ENCODE measurements at regions not wholly inside any gene's neighbourhood (a gene's known extent, or its start where the extent isn't known, plus 50 kb on each side); places are given as distances from the start of the nearest gene placed in this dataset.
"Not testable (repeated sequence)": the region's sequence is repeated elsewhere in the genome, so short reads cannot be mapped to it uniquely, and the experiment has no call there.

- DNase-seq, result no peak
These were observed 134.6 kb upstream of the TRIM24 start for GRCh38 chr7:138325434-138325833.

DNA sequence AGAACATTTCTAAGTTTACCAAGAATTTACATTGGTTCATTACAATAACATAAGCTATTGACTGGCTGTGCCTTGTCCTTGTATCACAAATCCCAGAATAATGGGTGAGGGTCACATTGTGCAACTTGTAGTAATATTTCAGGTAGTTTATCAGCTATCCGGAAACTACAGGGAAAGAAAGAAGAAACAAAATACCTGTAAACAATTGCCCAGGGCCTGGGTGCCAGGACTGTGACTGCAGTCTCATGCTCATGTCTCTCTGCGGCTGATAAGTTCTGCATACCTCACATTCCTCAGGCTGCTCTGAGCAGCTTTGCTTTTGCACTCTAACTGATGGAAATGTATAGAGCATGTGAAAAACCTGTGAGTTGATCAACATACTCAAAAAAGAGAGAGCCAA lies 131.8 kb upstream of the TRIM24 start:
- DNase-seq, result no peak

DNA sequence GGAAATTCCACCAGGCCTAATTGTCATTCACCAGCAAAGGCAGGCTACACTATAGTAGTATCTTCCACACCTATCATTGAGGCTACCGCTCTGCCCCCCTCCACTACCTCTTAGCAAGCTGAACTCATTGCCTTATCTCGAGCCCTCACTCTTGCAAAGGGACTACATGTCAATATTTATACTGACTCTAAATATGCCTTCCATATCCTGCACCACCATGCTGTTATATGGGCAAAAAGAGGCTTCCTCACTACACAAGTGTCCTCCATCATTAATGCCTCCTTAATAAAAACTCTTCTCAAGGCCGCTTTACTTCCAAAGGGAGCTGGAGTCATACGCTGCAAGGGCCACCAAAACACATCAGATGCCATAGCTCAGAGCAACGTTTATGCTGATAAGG lies 127.2 kb upstream of the TRIM24 start:
- DNase-seq, result not testable (repeated sequence)

DNA sequence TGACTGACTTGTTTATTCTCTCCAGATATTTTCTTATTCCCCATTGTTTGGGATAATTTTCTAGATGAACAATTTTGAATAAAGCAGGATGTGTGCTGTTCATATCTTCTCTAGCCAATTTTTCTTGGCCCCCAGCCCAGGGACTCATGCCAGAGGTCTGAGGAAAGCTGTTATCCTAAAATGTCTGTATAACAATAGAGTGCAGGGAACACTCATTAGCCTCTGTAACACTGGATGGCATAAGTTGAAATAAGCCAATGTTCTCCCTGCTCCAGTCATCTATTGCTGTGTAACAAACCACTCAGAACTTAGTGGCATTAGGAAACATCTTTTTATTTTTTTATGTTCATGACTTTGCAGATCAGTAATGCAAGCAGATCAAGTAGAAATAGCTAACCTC lies 121.7 kb upstream of the TRIM24 start:
- DNase-seq, result no peak

DNA sequence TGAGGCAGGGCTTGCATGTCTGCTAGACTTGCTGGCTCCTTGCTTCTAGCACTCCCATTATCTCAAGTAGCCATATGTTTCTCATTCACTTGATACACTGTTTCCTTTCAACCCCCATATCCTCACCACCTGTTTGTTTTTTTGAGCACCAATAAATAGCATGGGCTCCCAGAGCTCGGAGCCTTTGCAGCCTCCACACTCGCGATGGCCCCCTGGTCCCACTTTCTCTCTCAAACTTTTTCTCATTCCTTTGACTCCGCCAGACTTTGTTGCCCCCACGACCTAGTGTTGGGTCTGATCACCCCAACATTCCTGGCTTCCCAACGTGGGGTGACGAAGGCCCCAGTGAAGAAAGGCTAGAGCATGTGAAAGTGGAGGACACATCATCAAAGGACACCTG lies 120.8 kb upstream of the TRIM24 start:
- DNase-seq, result not testable (repeated sequence)

DNA sequence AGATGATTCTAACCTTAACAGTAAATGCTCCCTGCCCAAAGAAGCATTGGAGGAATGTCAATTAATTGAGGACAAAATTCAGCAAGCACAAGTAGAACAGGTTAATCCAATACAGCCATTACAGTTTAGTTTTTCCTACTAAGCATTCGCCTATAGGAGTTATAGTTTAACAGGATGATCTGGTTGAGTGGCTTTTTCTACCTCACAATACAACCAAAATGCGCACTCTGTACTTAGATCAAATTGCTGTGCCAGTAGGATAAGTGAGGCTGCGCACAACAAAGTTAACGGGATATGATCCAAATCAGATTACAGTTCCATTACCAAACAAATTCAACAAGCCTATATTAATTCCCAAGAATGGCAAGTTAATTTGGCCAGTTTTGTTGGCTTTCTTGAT lies 117.1 kb upstream of the TRIM24 start:
- DNase-seq, result no peak

DNA sequence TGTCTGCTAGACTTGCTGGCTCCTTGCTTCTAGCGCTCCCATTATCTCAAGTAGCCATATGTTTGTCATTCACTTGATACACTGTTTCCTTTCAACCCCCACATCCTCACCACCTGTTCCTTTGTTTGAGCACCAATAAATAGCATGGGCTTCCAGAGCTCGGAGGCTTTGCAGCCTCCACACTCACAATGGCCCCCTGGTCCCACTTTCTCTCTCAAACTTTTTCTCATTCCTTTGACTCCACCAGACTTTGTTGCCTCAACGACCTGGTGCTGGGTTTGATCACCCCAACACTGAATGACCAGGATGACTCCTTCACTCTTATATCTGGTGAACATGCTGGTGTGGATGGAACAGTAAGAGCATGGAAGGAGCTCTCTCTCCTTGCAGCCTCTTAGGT lies 114.5 kb upstream of the TRIM24 start:
- no peak for DNase-seq

- DNase-seq, result no peak
These were observed 113.1 kb upstream of the TRIM24 start for GRCh38 chr7:138346975-138347374.

GRCh38 chr7:138349841-138350700 lies 110.0 kb upstream of the TRIM24 start:
- DNase-seq, result no peak

DNA sequence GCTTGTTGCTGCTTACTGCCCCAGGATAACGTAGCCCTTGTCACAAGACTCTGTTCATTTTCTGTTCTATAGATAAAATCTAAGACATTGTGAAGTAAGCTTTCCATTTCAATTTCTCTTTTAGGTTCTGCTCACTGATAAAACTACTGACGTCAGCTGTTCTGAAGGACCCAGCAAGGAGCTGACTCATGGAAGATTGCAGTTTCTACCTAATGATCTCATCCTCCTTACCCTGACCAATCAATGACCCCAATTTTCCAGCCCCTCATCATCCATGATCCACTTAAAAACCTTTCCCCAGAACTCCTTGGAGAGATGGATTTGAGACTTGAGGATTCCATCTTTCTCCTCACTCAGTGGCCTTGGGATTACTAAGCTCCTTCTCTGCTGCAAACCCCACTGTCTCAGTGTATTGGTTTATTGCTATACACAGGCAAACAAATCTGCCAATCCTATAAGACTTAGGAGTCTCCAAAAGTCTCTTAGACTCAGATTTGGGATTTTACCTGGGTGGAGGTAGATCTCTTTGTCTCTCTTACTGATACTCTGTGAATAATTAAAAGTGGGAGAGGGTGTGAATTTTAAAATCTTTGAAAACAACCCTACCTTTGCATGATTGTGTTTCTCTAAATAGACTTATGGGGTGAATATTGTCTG lies 109.2 kb upstream of the TRIM24 start:
- DNase-seq, result no peak

- no peak for DNase-seq
These were observed 107.2 kb upstream of the TRIM24 start for GRCh38 chr7:138352570-138353461.

DNA sequence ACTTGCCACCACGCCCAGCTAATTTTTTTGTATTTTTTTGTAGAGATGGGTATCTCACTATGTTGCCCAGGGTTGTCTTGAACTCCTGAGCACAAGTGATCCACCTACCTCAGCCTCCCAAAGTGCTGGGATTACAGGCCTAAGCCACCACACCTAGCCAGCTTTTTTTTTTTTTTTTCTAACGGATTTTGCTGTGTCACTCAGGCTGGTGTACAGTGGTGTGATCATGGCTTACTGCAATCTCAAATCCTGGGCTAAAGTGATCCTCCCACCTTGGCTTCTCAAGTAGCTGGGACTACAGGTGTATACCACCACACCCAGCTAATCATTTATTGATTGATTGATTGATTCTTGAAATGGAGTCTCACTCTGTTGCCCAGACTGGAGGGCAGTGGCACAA lies 106.0 kb upstream of the TRIM24 start:
- DNase-seq, result no peak

- DNase-seq, result no peak
These were observed 104.8 kb upstream of the TRIM24 start for GRCh38 chr7:138355254-138355653.

- DNase-seq, result no peak
These were observed 101.2 kb upstream of the TRIM24 start for GRCh38 chr7:138358850-138359341.

GRCh38 chr7:138359870-138360559 lies 100.0 kb upstream of the TRIM24 start:
- DNase-seq, result no peak

GRCh38 chr7:138363721-138364120 lies 96.3 kb upstream of the TRIM24 start:
- no peak for DNase-seq

GRCh38 chr7:138366137-138366536 lies 93.9 kb upstream of the TRIM24 start:
- DNase-seq, result not testable (repeated sequence)

DNA sequence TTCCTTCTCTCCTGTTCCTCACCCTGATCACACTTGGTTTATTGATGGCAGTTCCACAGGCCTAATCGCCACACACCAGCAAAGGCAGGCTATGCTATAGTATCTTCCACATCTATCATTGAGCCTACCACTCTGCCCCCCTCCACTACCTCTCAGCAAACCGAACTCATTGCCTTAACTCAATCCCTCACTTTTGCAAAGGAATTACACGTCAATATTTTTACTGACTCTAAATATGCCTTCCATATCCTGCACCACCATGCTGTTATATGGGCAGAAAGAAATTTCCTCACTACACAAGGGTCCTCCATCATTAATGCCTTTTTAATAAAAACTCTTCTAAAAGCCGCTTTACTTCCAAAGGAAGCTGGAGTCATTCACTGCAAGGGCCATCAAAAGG lies 93.4 kb upstream of the TRIM24 start:
- DNase-seq, result not testable (repeated sequence)

- no peak for DNase-seq
These were observed 90.3 kb upstream of the TRIM24 start for GRCh38 chr7:138369797-138370196.

- DNase-seq, result no peak
These were observed 89.1 kb upstream of the TRIM24 start for GRCh38 chr7:138370956-138371355.

DNA sequence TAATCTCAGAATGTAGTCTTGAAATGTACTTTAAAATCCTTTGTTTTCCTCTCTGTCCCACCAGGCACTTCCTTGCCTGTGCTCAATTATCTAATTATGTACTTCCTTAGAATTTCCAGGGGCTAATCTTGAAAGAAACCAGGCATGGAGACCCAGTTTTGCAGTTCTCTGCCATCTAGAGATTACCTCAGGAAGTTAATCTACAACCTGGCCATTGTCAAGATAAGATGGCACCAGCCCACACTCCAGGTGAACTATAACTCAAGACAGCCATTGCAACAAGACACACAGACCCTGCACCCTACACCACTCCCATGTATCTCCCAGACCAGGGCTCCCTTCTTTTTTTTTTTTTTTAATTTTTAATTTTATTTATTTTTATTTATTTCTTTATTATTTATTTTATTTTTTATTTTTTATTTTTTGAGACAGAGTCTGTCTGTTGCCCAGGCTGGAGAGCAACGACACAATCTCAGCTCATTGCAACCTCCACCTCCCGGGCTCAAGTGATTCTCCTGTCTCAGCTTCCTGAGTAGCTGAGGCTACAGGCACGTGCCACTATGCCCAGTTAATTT lies 85.9 kb upstream of the TRIM24 start:
- DNase-seq, result no peak

DNA sequence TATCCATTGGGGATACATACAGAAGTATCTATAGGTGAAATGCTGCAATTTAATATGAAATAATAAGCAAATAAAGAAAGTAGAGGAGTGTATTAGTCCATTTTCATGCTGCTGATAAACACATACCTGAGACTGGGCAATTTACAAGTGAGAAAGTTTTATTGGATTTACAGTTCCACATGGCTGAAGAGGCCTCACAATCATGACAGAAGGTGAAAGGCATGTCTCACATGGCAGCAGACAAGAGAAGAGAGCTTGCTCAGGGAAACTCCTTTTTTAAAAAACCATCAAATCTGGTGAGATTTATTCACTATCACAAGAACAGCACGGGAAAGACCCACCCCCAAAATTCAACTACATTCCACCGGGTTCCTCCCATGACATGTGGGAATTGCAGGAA lies 82.8 kb upstream of the TRIM24 start:
- DNase-seq, result no peak

All from GDM1 (cell line).